Prostate gland (tissue), 2 donors: ENCODE measurements at regions not wholly inside any gene's neighbourhood (a gene's known extent, or its start where the extent isn't known, plus 50 kb on each side); places are given as distances from the start of the nearest gene placed in this dataset.

Experiments used
- CTCF ChIP-seq, 4 experiments: fragments of 200-600 bp in 2 of 4; fragments of 450-650 bp in 2 of 4; sonication (generic) in 2 of 4; IDR thresholded peaks; 1 replicate in 3 of 4; 2 replicates in 1 of 4; pipeline ENCODE4 v1.5.1; 2016 to 2019; ENCODE audit warnings: antibody characterized with exemption in 4 of 4, mild to moderate bottlenecking in 2 of 4, moderate library complexity in 2 of 4
- POLR2A ChIP-seq: fragments of 450-650 bp; IDR thresholded peaks from one replicate; pipeline ENCODE4 v1.6.1; 2016; ENCODE audit warnings: antibody characterized with exemption, mild to moderate bottlenecking

- no peak for TF ChIP-seq CTCF (IDR thresholded peaks at IDR 0.05)
- TF ChIP-seq POLR2A = no peak
These were observed 200.6 kb downstream of the MAFB start for GRCh38 chr20:40488401-40488800.
